ENCODE measurements at regions not wholly inside any gene's neighbourhood (a gene's known extent, or its start where the extent isn't known, plus 50 kb on each side); places are given as distances from the start of the nearest gene placed in this dataset.

DNA sequence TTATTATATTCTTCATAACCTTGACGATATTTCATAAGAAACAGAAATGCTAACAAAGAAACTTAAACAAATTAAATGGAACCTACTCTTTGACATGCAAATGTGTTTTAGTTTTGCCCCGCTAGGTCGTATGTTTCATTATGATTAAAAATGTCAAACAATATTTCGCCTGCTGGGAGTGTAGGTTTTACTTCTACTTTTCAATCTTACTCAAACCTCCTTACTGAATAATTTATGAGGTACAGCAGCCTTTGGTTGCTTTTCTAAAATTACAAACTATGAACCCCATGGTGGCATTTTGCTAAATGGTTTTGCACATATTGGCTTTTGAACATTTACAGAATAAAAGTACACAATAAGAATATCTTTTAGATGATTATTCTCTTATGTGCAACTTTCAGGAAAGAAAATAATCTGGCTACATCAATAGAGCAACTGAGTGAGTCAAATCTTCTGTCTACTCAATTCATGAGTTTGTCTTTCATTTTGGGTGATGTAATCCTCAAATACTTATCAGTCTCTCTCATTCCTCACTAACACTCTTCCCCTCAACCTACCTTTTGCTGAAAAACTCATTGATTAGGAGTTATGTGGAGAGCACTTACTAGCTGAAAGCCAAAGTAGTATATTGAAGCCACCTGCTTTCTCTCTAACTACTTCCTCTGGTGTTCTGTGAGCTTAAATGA, 1226.4 kb downstream of the XPNPEP1 start:
- no peaks in the 10 kb centered on the region for H3K27me3 Mint-ChIP-seq
- H3K36me3 Mint-ChIP-seq (ENCODE audit: low read depth), result no peaks in the 10 kb centered on the region
- no peak overlapping the region for H3K27ac Mint-ChIP-seq
- no peaks in the 10 kb centered on the region for H3K4me1 Mint-ChIP-seq (ENCODE audit: low read depth)
- H3K4me3 Mint-ChIP-seq, result no peak overlapping the region
- peaks cover 3% of the 10 kb centered on the region for H3K9me3 Mint-ChIP-seq

- Mint-ChIP-seq H3K27me3 (no peaks in the 10 kb centered on the region), H3K36me3 (ENCODE audit: low read depth) (no peaks in the 10 kb centered on the region), H3K9me3 (peaks cover 6% of the 10 kb centered on the region), H3K27ac (no peak overlapping the region), H3K4me3 (no peak overlapping the region), H3K4me1 (ENCODE audit: low read depth) (no peaks in the 10 kb centered on the region)
Measured at GRCh38 chr10:108691126-108691525, 1232.2 kb downstream of the XPNPEP1 start.

- Mint-ChIP-seq H3K27me3 (no peaks in the 10 kb centered on the region), H3K27ac (no peak overlapping the region), H3K9me3 (peaks cover 6% of the 10 kb centered on the region), H3K4me3 (no peak overlapping the region), H3K36me3 (ENCODE audit: low read depth) (no peaks in the 10 kb centered on the region), H3K4me1 (ENCODE audit: low read depth) (no peaks in the 10 kb centered on the region)
Measured at GRCh38 chr10:108690530-108690929, 1232.8 kb downstream of the XPNPEP1 start.

DNA sequence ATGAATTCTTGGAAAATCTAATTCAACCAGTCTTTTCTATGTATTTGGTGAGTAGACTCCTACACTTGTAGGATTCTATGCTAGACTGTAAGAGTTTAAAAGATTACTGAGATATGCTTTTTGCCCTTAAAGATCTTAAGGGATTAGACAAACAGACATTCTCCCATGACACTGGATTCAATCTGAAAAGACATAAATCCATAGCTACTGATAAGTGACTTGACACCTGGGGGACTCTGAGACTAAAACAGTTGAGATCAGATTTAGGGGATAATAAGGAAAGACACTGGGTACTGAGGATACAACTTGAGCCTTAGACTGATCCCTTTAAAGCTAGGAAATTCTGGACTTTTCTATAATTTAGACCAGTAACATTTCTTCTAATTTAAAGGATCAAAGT, 1233.4 kb downstream of the XPNPEP1 start:
- Mint-ChIP-seq H3K27ac (no peak overlapping the region), H3K27me3 (no peaks in the 10 kb centered on the region), H3K4me3 (no peak overlapping the region), H3K4me1 (ENCODE audit: low read depth) (no peaks in the 10 kb centered on the region), H3K9me3 (peaks cover 6% of the 10 kb centered on the region), H3K36me3 (ENCODE audit: low read depth) (no peaks in the 10 kb centered on the region)

- no peak overlapping the region for H3K27ac Mint-ChIP-seq
- no peaks in the 10 kb centered on the region for H3K4me1 Mint-ChIP-seq (ENCODE audit: low read depth)
- H3K27me3 Mint-ChIP-seq, result no peaks in the 10 kb centered on the region
- no peak overlapping the region for H3K4me3 Mint-ChIP-seq
- H3K9me3 Mint-ChIP-seq, result peaks cover 3% of the 10 kb centered on the region
- H3K36me3 Mint-ChIP-seq (ENCODE audit: low read depth), result no peaks in the 10 kb centered on the region
Measured at GRCh38 chr10:108688314-108688713, 1235.0 kb downstream of the XPNPEP1 start.

DNA sequence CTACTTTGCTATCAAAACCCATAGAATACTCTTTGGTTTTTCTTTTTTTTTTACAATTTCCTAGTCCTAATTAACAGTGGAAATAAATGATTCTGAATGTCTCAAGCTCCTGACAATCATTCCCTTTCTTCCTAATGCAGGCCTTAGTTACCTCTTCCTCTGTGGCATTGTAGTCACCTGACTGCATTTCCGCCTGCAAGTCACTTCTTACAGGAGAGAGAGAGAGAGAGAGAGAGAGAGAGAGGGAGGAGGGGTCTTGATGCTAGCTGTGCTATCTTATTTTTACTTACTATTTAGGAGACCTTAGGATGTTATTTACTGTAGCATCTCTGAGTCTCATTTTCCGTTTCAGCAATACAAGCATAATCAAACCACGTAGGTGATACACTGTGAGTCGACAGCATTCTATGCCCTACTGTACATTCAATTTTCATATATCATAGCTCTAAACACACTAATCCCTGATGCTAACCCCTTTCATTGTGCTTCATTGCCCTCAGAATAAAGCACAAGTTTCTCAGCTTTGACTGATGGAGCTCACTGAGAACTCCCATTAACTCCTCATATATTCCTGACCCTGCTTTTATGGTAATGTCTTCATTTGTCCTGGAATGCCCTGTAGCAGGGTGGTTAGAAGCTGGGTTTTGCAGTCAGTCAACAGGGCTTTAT, 1237.3 kb downstream of the XPNPEP1 start:
- peaks cover 7% of the 10 kb centered on the region for H3K9me3 Mint-ChIP-seq
- H3K27me3 Mint-ChIP-seq, result no peaks in the 10 kb centered on the region
- H3K4me3 Mint-ChIP-seq, result no peak overlapping the region
- no peaks in the 10 kb centered on the region for H3K4me1 Mint-ChIP-seq (ENCODE audit: low read depth)
- no peaks in the 10 kb centered on the region for H3K36me3 Mint-ChIP-seq (ENCODE audit: low read depth)
- no peak overlapping the region for H3K27ac Mint-ChIP-seq

DNA sequence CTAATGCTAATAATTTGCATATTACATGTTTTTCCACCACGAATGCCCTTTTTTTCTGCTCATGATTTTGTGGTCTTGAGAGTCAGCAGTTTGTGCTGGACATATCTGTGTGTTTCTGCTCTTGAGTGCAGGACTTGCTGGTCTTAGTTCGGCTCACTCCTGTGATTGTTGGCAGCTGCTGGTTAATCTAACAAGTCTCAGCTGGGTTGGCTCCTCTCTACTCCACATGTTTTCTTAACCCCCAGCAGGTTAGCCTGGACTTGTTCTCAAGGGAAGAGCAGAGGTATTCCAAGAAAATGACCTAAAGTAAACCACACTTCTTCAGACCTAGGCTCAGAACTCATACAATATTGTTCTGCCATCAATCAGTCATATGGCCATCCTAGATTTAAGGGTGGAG, 1238.9 kb downstream of the XPNPEP1 start:
- Mint-ChIP-seq H3K4me1 (ENCODE audit: low read depth) (no peaks in the 10 kb centered on the region), H3K27ac (no peak overlapping the region), H3K4me3 (no peak overlapping the region), H3K36me3 (ENCODE audit: low read depth) (no peaks in the 10 kb centered on the region), H3K9me3 (peaks cover 7% of the 10 kb centered on the region), H3K27me3 (no peaks in the 10 kb centered on the region)

DNA sequence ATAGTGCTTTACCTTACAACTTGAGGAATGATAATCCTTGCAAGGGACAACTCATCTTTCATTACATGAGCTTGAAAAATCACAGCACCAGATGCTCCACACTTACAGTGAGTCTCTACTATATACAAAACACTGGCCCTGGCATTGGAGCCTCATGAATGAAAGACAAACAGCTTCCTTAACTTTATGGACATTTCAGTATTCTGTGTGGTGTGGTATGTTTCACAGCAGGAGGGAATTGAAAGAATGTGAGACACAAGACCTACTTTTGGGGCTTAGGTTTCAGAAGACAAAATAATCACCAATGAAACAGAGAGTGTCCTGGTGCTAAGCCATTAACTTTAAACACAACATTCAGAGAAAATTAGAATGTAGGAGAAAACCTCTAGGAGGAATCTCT, 1249.6 kb downstream of the XPNPEP1 start:
- Mint-ChIP-seq H3K9me3 (peaks cover 7% of the 10 kb centered on the region), H3K36me3 (ENCODE audit: low read depth) (no peaks in the 10 kb centered on the region), H3K27ac (no peak overlapping the region), H3K27me3 (no peaks in the 10 kb centered on the region), H3K4me3 (no peak overlapping the region), H3K4me1 (ENCODE audit: low read depth) (no peaks in the 10 kb centered on the region)

GRCh38 chr10:108663587-108663986, 1259.7 kb downstream of the XPNPEP1 start:
- Mint-ChIP-seq H3K4me1 (ENCODE audit: low read depth) (no peaks in the 10 kb centered on the region), H3K4me3 (no peak overlapping the region), H3K9me3 (peaks cover 4% of the 10 kb centered on the region), H3K36me3 (ENCODE audit: low read depth) (no peaks in the 10 kb centered on the region), H3K27me3 (no peaks in the 10 kb centered on the region), H3K27ac (no peak overlapping the region)

DNA sequence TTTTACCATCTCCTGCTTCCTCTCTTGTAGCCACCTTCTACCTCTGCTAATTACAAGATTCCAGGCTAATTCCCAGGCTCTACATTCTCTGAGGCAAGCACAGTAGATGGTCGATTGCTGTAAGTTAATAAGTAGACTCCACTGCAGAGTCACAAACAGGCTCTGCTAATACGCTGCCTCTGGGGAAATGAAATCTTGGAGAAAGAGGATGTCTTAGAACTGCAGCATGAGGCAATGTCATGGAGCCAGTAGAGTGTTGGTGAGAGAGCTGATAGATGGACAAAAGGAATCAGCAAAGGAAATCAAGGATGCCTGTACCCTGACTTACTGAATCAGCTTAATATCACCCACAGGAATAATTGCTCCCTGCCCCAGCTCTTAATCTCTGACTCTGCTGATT, 1260.3 kb downstream of the XPNPEP1 start:
- Mint-ChIP-seq H3K4me1 (ENCODE audit: low read depth) (no peaks in the 10 kb centered on the region), H3K27ac (no peak overlapping the region), H3K4me3 (no peak overlapping the region), H3K9me3 (peaks cover 4% of the 10 kb centered on the region), H3K27me3 (no peaks in the 10 kb centered on the region), H3K36me3 (ENCODE audit: low read depth) (no peaks in the 10 kb centered on the region)

- Mint-ChIP-seq H3K36me3 (ENCODE audit: low read depth) (no peaks in the 10 kb centered on the region), H3K27me3 (no peaks in the 10 kb centered on the region), H3K27ac (no peak overlapping the region), H3K9me3 (peaks cover 9% of the 10 kb centered on the region), H3K4me1 (ENCODE audit: low read depth) (no peaks in the 10 kb centered on the region), H3K4me3 (no peak overlapping the region)
Measured at GRCh38 chr10:108655057-108655456, 1268.3 kb downstream of the XPNPEP1 start.

- Mint-ChIP-seq H3K4me1 (ENCODE audit: low read depth) (no peaks in the 10 kb centered on the region), H3K9me3 (peaks cover 6% of the 10 kb centered on the region), H3K36me3 (ENCODE audit: low read depth) (no peaks in the 10 kb centered on the region), H3K4me3 (no peak overlapping the region), H3K27ac (no peak overlapping the region), H3K27me3 (no peaks in the 10 kb centered on the region)
Measured at GRCh38 chr10:108653531-108653930, 1269.8 kb downstream of the XPNPEP1 start.

GRCh38 chr10:108639010-108639409, 1284.3 kb downstream of the XPNPEP1 start:
- Mint-ChIP-seq H3K4me3 (no peak overlapping the region), H3K27ac (no peak overlapping the region), H3K9me3 (peaks cover 7% of the 10 kb centered on the region), H3K36me3 (ENCODE audit: low read depth) (no peaks in the 10 kb centered on the region), H3K4me1 (ENCODE audit: low read depth) (no peaks in the 10 kb centered on the region), H3K27me3 (no peaks in the 10 kb centered on the region)

DNA sequence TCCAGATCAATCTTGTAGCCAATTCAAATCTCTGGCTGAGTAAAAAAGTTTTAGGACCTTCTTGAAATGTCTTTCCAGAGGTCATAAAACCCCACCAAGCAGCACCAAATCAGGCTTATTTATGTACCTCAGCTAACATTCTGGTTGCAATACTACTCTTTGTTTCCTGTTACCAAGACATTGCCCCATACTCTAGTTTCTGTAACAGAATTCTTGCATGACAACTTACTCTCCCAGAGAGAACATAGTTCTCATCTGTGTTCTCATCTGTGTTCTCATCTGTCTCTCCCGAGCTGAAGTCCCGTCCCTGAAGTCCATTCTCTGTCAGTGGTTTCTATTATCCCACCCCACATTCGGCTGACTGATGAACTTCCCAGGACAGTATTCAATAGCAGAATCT, 1285.1 kb downstream of the XPNPEP1 start:
- Mint-ChIP-seq H3K27me3 (no peaks in the 10 kb centered on the region), H3K9me3 (peaks cover under 1% of the 10 kb centered on the region), H3K4me1 (ENCODE audit: low read depth) (no peaks in the 10 kb centered on the region), H3K4me3 (no peak overlapping the region), H3K36me3 (ENCODE audit: low read depth) (no peaks in the 10 kb centered on the region), H3K27ac (no peak overlapping the region)

- no peak overlapping the region for H3K4me3 Mint-ChIP-seq
- H3K27me3 Mint-ChIP-seq, result no peaks in the 10 kb centered on the region
Measured at GRCh38 chr10:108633046-108633445, 1290.3 kb downstream of the XPNPEP1 start.

GRCh38 chr10:108632144-108632543, 1291.2 kb downstream of the XPNPEP1 start:
- no peak overlapping the region for H3K4me3 Mint-ChIP-seq
- H3K27ac Mint-ChIP-seq, result no peak overlapping the region
- H3K9me3 Mint-ChIP-seq, result peaks cover 7% of the 10 kb centered on the region
- no peaks in the 10 kb centered on the region for H3K4me1 Mint-ChIP-seq (ENCODE audit: low read depth)
- H3K27me3 Mint-ChIP-seq, result no peaks in the 10 kb centered on the region
- H3K36me3 Mint-ChIP-seq (ENCODE audit: low read depth), result no peaks in the 10 kb centered on the region

More at GRCh38 chr10:108633046-108633445, 1290.3 kb downstream of the XPNPEP1 start:
- Mint-ChIP-seq H3K36me3 (ENCODE audit: low read depth) (no peaks in the 10 kb centered on the region), H3K27ac (no peak overlapping the region), H3K4me1 (ENCODE audit: low read depth) (no peaks in the 10 kb centered on the region), H3K9me3 (no peaks in the 10 kb centered on the region)
